ENCODE measurements at regions not wholly inside any gene's neighbourhood (a gene's known extent, or its start where the extent isn't known, plus 50 kb on each side); places are given as distances from the start of the nearest gene placed in this dataset.

GRCh38 chr4:151462554-151462953 is 53.6 kb downstream of the FHIP1A start:
- TF ChIP-seq POLR2A (IDR thresholded peaks at IDR 0.05): no peak
- TF ChIP-seq CTCF (IDR thresholded peaks at IDR 0.05): no peak
- no peak for TF ChIP-seq POLR2AphosphoS5 (IDR thresholded peaks at IDR 0.05)
- TF ChIP-seq EP300 (IDR thresholded peaks at IDR 0.05): no peak

Data from suprapubic skin (tissue), 4 donors.